K562 (cell line): ENCODE measurements at regions not wholly inside any gene's neighbourhood (a gene's known extent, or its start where the extent isn't known, plus 50 kb on each side); places are given as distances from the start of the nearest gene placed in this dataset.

Experiments used
- FOSL1 ChIP-seq: fragments of 200-800 bp; sonication (Bioruptor generic); conservative IDR thresholded peaks from 2 replicates; pipeline ENCODE4 v1.6.1; 2016; ENCODE audit warnings: missing genetic modification characterization, missing compliant biosample characterization
- GABPA ChIP-seq: fragments of 200-800 bp; sonication (Bioruptor generic); conservative IDR thresholded peaks from 2 replicates; pipeline ENCODE4 v1.6.1; 2016; ENCODE audit warnings: low read depth, missing genetic modification characterization, missing compliant biosample characterization
- JUN ChIP-seq, 2 experiments: sonication (generic) in 1 of 2; formaldehyde crosslinking in 1 of 2; IDR thresholded peaks; 2 replicates each; pipeline versions ENCODE4 v1.6.1 to v1.8.0; 2012 to 2022; ENCODE audit warnings: borderline replicate concordance in 2 of 2, mild to moderate bottlenecking in 2 of 2, improper control_type of control experiment in 1 of 2, low read depth in 1 of 2, low read length in 1 of 2, missing genetic modification reagents in 1 of 2
- KHSRP ChIP-seq: fragments of 450-650 bp; IDR thresholded peaks from 2 replicates; pipeline ENCODE4 v1.6.1; 2017
- KLF13 ChIP-seq: fragments of 450-650 bp; IDR thresholded peaks from 2 replicates; pipeline ENCODE4 v1.6.1; 2016; ENCODE audit warnings: missing genetic modification characterization, low read depth, mild to moderate bottlenecking, missing compliant biosample characterization, moderate library complexity, borderline replicate concordance
- MAZ ChIP-seq, 2 experiments: fragments of 450-650 bp in 1 of 2; sonication (generic) in 1 of 2; formaldehyde crosslinking; IDR thresholded peaks in 1 of 2; conservative IDR thresholded peaks in 1 of 2; 2 replicates each; pipeline versions ENCODE4 v1.4.0 to v1.5.0; 2020; ENCODE audit warnings: mild to moderate bottlenecking in 1 of 2, missing genetic modification reagents in 1 of 2
- MTA1 ChIP-seq: fragments of 450-650 bp; IDR thresholded peaks from 2 replicates; pipeline ENCODE4 v1.6.1; 2017; ENCODE audit warnings: borderline replicate concordance
- NFIC ChIP-seq: fragments of 450-650 bp; IDR thresholded peaks from 2 replicates; pipeline ENCODE4 v1.6.1; 2017; ENCODE audit warnings: mild to moderate bottlenecking, inconsistent platforms
- POLR2A ChIP-seq: fragments of 450-650 bp; conservative IDR thresholded peaks from 2 replicates; pipeline ENCODE4 v1.6.1; 2016
- SLC30A9 ChIP-seq: fragments of 250-450 bp; sonication (Bioruptor Pico); IDR thresholded peaks from 2 replicates; pipeline ENCODE4 v1.8.0; 2022; ENCODE audit warnings: mild to moderate bottlenecking, moderate library complexity
- TCF15 ChIP-seq: fragments of 250-450 bp; sonication (Bioruptor Pico); IDR thresholded peaks from 2 replicates; pipeline ENCODE4 v1.8.0; 2022; ENCODE audit warnings: moderate library complexity, mild to moderate bottlenecking, inconsistent platforms
- TEAD4 ChIP-seq, 2 experiments: sonication (generic) in 1 of 2; formaldehyde crosslinking in 1 of 2; IDR thresholded peaks; 2 replicates each; pipeline versions ENCODE4 v1.6.1 to v1.8.0; 2012 to 2022; ENCODE audit warnings: borderline replicate concordance in 1 of 2, inconsistent platforms in 1 of 2, low read length in 1 of 2, mild to moderate bottlenecking in 1 of 2, missing genetic modification reagents in 1 of 2
- VEZF1 ChIP-seq: fragments of 200-800 bp; sonication (Bioruptor generic); IDR thresholded peaks from 2 replicates; pipeline ENCODE4 v1.6.1; 2017; ENCODE audit warnings: missing genetic modification characterization, missing compliant biosample characterization
- ZBTB11 ChIP-seq, 3 experiments: fragments of 200-800 bp in 1 of 3; fragments of 250-450 bp in 1 of 3; fragments of 450-650 bp in 1 of 3; sonication (Bioruptor Pico) in 1 of 3; sonication (Bioruptor generic) in 1 of 3; formaldehyde crosslinking in 1 of 3; IDR thresholded peaks; 2 replicates each; pipeline versions ENCODE4 v1.6.1 to v1.8.0; 2016 to 2022; ENCODE audit warnings: mild to moderate bottlenecking in 2 of 3, missing genetic modification characterization in 2 of 3, missing compliant biosample characterization in 1 of 3, moderate library complexity in 1 of 3
- ZBTB12 ChIP-seq: fragments of 250-450 bp; sonication (Bioruptor Pico); IDR thresholded peaks from 2 replicates; pipeline ENCODE4 v1.4.0; 2020
- ZNF165 ChIP-seq: fragments of 250-450 bp; sonication (Bioruptor Pico); IDR thresholded peaks from 2 replicates; pipeline ENCODE4 v1.4.0; 2020; ENCODE audit warnings: borderline replicate concordance
- ZNF644 ChIP-seq: fragments of 200-800 bp; sonication (Bioruptor generic); IDR thresholded peaks from 2 replicates; pipeline ENCODE4 v1.6.1; 2016; ENCODE audit warnings: low read depth, missing genetic modification characterization, missing compliant biosample characterization
- ZNF76 ChIP-seq: fragments of 250-450 bp; sonication (Bioruptor Pico); IDR thresholded peaks from 2 replicates; pipeline ENCODE4 v1.4.0; 2020; ENCODE audit warnings: mild to moderate bottlenecking, moderate library complexity, borderline replicate concordance

- TF ChIP-seq ZBTB12 (0 out of 2 replicates have a peak, but pooled peaks have one; percentile 19), KHSRP (no peak), TEAD4 (IDR thresholded peaks at IDR 0.05; ENCODE audit: low read length) (peak; percentile 86), TEAD4 (CRISPR knock-in tag; IDR thresholded peaks at IDR 0.05; ENCODE audit: borderline replicate concordance) (no peak), TCF15 (CRISPR knock-in tag) (peak; percentile 52; the same call in 1 of the 2 replicates), VEZF1 (CRISPR knock-in tag) (peak; percentile 55; the same call in 1 of the 2 replicates), ZBTB11 (CRISPR knock-in tag; IDR thresholded peaks at IDR 0.05) (peak in 1 of 3 experiments; percentile 66; a peak in 2 of 6 replicates), ZNF76 (peak; percentile 55; the same call in 1 of the 2 replicates), SLC30A9 (no peak), MAZ (CRISPR knock-in tag; conservative IDR thresholded peaks at IDR 0.05 in 1 of 2, IDR thresholded peaks at IDR 0.05 in 1 of 2) (peak; percentile 72 to 77), KLF13 (tag) (no peak), FOSL1 (tag) (peak; percentile 81; the same call in 1 of the 2 replicates), NFIC (peak; percentile 28; the same call in 1 of the 2 replicates), GABPA (tag) (peak; percentile 19; the same call in 1 of the 2 replicates), JUN (IDR thresholded peaks at IDR 0.05; ENCODE audit: borderline replicate concordance, low read depth, low read length) (peak; percentile 94), JUN (CRISPR knock-in tag; IDR thresholded peaks at IDR 0.05; ENCODE audit: borderline replicate concordance) (peak; percentile 64; the same call in 1 of the 2 replicates), ZNF165 (CRISPR knock-in tag) (peak; percentile 79; the same call in 1 of the 2 replicates), POLR2A (peak; percentile 73), ZNF644 (tag) (peak; percentile 57; the same call in 1 of the 2 replicates), MTA1 (peak; percentile 25; the same call in 1 of the 2 replicates)
Measured at GRCh38 chr6:146913842-146914488, 290.3 kb upstream of the STXBP5 start (continued).
